MCF 10A (cell line): ENCODE measurements at regions not wholly inside any gene's neighbourhood (a gene's known extent, or its start where the extent isn't known, plus 50 kb on each side); places are given as distances from the start of the nearest gene placed in this dataset.

ENCODE experiments used
- BruUV-seq: library from RNA; stranded (reverse); fragments of 400-500 nt; replicated peaks from 2 replicates; lab custom pipeline; 2021; lab: Mats Ljungman, UMichigan
- CTCF ChIA-PET: fragments of 300-600 bp; sonication (Branson Sonifier 250); formaldehyde crosslinking; extraction: SDS; loops from one replicate; lab custom pipeline; 2021; ENCODE audit warnings: antibody characterized with exemption, inconsistent platforms; lab: Yijun Ruan, JAX
- POLR2A ChIA-PET: fragments of 300-600, 350-650 bp; sonication (Branson Sonifier 250); formaldehyde crosslinking; extraction: SDS; loops from one replicate; lab custom pipeline; 2020; ENCODE audit warnings: antibody characterized with exemption, inconsistent platforms; lab: Yijun Ruan, JAX
- DNase-seq: peaks from one replicate; pipeline ENCODE4 v3.0.0-alpha.2; 2018; ENCODE audit not compliant: unreplicated experiment
- H3K27ac Mint-ChIP-seq: one replicate; pipeline ENCODE4 v1.8.0; 2022; ENCODE audit warnings: mild to moderate bottlenecking, low read depth, mixed read lengths; ENCODE audit not compliant: unreplicated experiment
- H3K27me3 Mint-ChIP-seq: one replicate; pipeline ENCODE4 v1.8.0; 2022; ENCODE audit warnings: mixed read lengths; ENCODE audit not compliant: insufficient read depth, unreplicated experiment
- H3K36me3 Mint-ChIP-seq: one replicate; pipeline ENCODE4 v1.8.0; 2022; ENCODE audit warnings: mild to moderate bottlenecking, moderate library complexity, mixed read lengths; ENCODE audit not compliant: insufficient read depth, unreplicated experiment
- H3K4me1 Mint-ChIP-seq: one replicate; pipeline ENCODE4 v1.8.0; 2022; ENCODE audit warnings: mixed read lengths; ENCODE audit not compliant: insufficient read depth, unreplicated experiment
- H3K4me3 Mint-ChIP-seq: one replicate; pipeline ENCODE4 v1.8.0; 2022; ENCODE audit warnings: mild to moderate bottlenecking, moderate library complexity, mixed read lengths; ENCODE audit not compliant: unreplicated experiment
- H3K9me3 Mint-ChIP-seq: one replicate; pipeline ENCODE4 v1.8.0; 2022; ENCODE audit warnings: mixed read lengths; ENCODE audit not compliant: unreplicated experiment
- CTCF ChIP-seq: fragments of 200-600 bp; IDR thresholded peaks from one replicate; pipeline ENCODE4 v1.8.0; 2022; ENCODE audit warnings: antibody characterized with exemption, mild to moderate bottlenecking; ENCODE audit not compliant: unreplicated experiment
- intact Hi-C: fragments of 100-400 bp; cut with micrococcal nuclease; formaldehyde crosslinking; loops from 2 replicates; pipeline ENCODE4 v1.14.1; 2022

GRCh38 chrX:22730542-22730941 lies 269.2 kb upstream of the DDX53 start:
- BruUV-seq = no TSS peak
- ChIA-PET POLR2A (no interaction called here), CTCF (interaction anchor here (0.7 to 2.9 kb wide), 4 partner anchors 11 to 1273 kb away, joined by 3 to 15 read pairs (median 4); no protein-coding TSS in a partner anchor)
- Mint-ChIP-seq H3K4me3 (no peak overlapping the region), H3K27me3 (peaks cover 75% of the 10 kb centered on the region), H3K27ac (no peak overlapping the region), H3K4me1 (no peaks in the 10 kb centered on the region), H3K9me3 (no peaks in the 10 kb centered on the region), H3K36me3 (no peaks in the 10 kb centered on the region)
- intact Hi-C loops = no loop called here
- TF ChIP-seq CTCF = no peak
- no peak for DNase-seq

GRCh38 chrX:22737541-22737940 lies 262.2 kb upstream of the DDX53 start:
- peaks cover 29% of the 10 kb centered on the region for H3K27me3 Mint-ChIP-seq
- H3K9me3 Mint-ChIP-seq = no peaks in the 10 kb centered on the region
- no peak overlapping the region for H3K27ac Mint-ChIP-seq
- POLR2A ChIA-PET = interaction anchor here (1.1 kb wide), 1 partner anchor 13 kb away, joined by 3 read pairs; no protein-coding TSS in a partner anchor
- no peaks in the 10 kb centered on the region for H3K4me1 Mint-ChIP-seq
- TF ChIP-seq CTCF = no peak
- BruUV-seq = no TSS peak
- no peak for DNase-seq
- H3K36me3 Mint-ChIP-seq = no peaks in the 10 kb centered on the region
- CTCF ChIA-PET = interaction anchor here (0.6 to 3.4 kb wide), 4 partner anchors 8 to 1434 kb away, joined by 3 to 20 read pairs (median 8); no protein-coding TSS in a partner anchor
- intact Hi-C loops = no loop called here
- H3K4me3 Mint-ChIP-seq = no peak overlapping the region

- no peak for TF ChIP-seq CTCF
- no peaks in the 10 kb centered on the region for H3K9me3 Mint-ChIP-seq
- no peak overlapping the region for H3K27ac Mint-ChIP-seq
- no peak for DNase-seq
- no peak overlapping the region for H3K4me3 Mint-ChIP-seq
- CTCF ChIA-PET = interaction anchor here (2.2 to 3.4 kb wide), 2 partner anchors 9 to 603 kb away, joined by 12 to 20 read pairs; no protein-coding TSS in a partner anchor
- H3K27me3 Mint-ChIP-seq = peaks cover 28% of the 10 kb centered on the region
- no peaks in the 10 kb centered on the region for H3K4me1 Mint-ChIP-seq
- POLR2A ChIA-PET = no interaction called here
- BruUV-seq = no TSS peak
- intact Hi-C loops = no loop called here
- no peaks in the 10 kb centered on the region for H3K36me3 Mint-ChIP-seq
Measured at GRCh38 chrX:22739276-22739675, 260.5 kb upstream of the DDX53 start.

GRCh38 chrX:22740836-22741235 lies 258.9 kb upstream of the DDX53 start:
- Mint-ChIP-seq H3K9me3 (no peaks in the 10 kb centered on the region), H3K36me3 (no peaks in the 10 kb centered on the region), H3K27ac (no peak overlapping the region), H3K27me3 (peaks cover 28% of the 10 kb centered on the region), H3K4me1 (no peaks in the 10 kb centered on the region), H3K4me3 (no peak overlapping the region)
- POLR2A ChIA-PET = no interaction called here
- BruUV-seq = no TSS peak
- TF ChIP-seq CTCF = no peak
- DNase-seq = no peak
- intact Hi-C loops = loop anchor here (10.0 kb wide), 1 partner anchor 376 kb away; no protein-coding TSS in a partner anchor
- CTCF ChIA-PET = interaction anchor here (1.4 kb wide), 1 partner anchor 10 kb away, joined by 5 read pairs; no protein-coding TSS in a partner anchor
